Nephron progenitor cell (in vitro differentiated cells): ENCODE measurements at regions not wholly inside any gene's neighbourhood (a gene's known extent, or its start where the extent isn't known, plus 50 kb on each side); places are given as distances from the start of the nearest gene placed in this dataset.

Source experiments
- DNase-seq: peaks from one replicate; pipeline ENCODE4 v3.0.0; 2021
- H3K27ac Mint-ChIP-seq: 2 replicates; pipeline ENCODE4 v1.8.0; 2021; ENCODE audit warnings: mild to moderate bottlenecking, moderate library complexity, mixed read lengths
- H3K27me3 Mint-ChIP-seq: 2 replicates; pipeline ENCODE4 v1.8.0; 2021; ENCODE audit warnings: mild to moderate bottlenecking, low read depth, mixed read lengths; ENCODE audit not compliant: poor library complexity
- H3K36me3 Mint-ChIP-seq: 2 replicates; pipeline ENCODE4 v1.8.0; 2021; ENCODE audit warnings: low read depth, mixed read lengths
- H3K4me1 Mint-ChIP-seq: 2 replicates; pipeline ENCODE4 v1.8.0; 2021; ENCODE audit warnings: mixed read lengths
- H3K4me3 Mint-ChIP-seq: 2 replicates; pipeline ENCODE4 v1.8.0; 2021; ENCODE audit warnings: mild to moderate bottlenecking, moderate library complexity, mixed read lengths
- H3K9me3 Mint-ChIP-seq: 2 replicates; pipeline ENCODE4 v1.8.0; 2021; ENCODE audit warnings: mild to moderate bottlenecking, moderate library complexity, mixed read lengths
- TF ChIP-seq, protein P1 (sequence below): fragments of 200-600 bp; sonication (generic); IDR thresholded peaks from 2 replicates; pipeline ENCODE4 v1.5.0; 2021; ENCODE audit warnings: antibody characterized with exemption

GRCh38 chr6:40194447-40195170 lies 260.3 kb upstream of the MOCS1 start:
- Mint-ChIP-seq H3K4me1 (peaks cover 20% of the 10 kb centered on the region), H3K9me3 (peaks cover 6% of the 10 kb centered on the region), H3K4me3 (no peak overlapping the region), H3K27me3 (peaks cover 27% of the 10 kb centered on the region), H3K27ac (no peak overlapping the region), H3K36me3 (no peaks in the 10 kb centered on the region)
- TF ChIP-seq, protein P1, sequence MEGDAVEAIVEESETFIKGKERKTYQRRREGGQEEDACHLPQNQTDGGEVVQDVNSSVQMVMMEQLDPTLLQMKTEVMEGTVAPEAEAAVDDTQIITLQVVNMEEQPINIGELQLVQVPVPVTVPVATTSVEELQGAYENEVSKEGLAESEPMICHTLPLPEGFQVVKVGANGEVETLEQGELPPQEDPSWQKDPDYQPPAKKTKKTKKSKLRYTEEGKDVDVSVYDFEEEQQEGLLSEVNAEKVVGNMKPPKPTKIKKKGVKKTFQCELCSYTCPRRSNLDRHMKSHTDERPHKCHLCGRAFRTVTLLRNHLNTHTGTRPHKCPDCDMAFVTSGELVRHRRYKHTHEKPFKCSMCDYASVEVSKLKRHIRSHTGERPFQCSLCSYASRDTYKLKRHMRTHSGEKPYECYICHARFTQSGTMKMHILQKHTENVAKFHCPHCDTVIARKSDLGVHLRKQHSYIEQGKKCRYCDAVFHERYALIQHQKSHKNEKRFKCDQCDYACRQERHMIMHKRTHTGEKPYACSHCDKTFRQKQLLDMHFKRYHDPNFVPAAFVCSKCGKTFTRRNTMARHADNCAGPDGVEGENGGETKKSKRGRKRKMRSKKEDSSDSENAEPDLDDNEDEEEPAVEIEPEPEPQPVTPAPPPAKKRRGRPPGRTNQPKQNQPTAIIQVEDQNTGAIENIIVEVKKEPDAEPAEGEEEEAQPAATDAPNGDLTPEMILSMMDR, result no peak
- DNase-seq, result no peak

DNA sequence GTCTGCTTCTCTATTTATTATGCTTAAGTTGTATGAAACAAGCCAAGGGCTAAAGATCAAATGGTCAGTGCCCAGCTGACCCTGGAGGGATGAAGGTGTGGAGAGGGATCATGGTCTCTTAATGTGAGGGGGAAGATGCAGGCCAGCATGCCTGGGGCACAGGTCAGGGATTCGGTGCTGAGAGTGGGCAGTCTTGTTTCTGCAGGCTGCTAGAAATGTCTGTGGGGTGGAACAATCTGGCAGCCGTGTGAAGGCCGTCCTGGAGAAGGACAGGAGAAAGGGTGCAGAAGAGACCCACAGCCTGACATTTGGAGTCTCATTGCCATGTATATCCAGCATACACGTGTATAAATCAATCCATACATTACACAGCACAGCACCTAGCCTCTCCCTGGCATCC lies 258.3 kb upstream of the MOCS1 start:
- no peak for DNase-seq
- Mint-ChIP-seq H3K27me3 (peaks cover 18% of the 10 kb centered on the region), H3K4me1 (peaks cover 15% of the 10 kb centered on the region), H3K9me3 (peaks cover 7% of the 10 kb centered on the region), H3K27ac (no peak overlapping the region), H3K4me3 (no peak overlapping the region), H3K36me3 (no peaks in the 10 kb centered on the region)
- TF ChIP-seq, protein P1, result no peak

DNA sequence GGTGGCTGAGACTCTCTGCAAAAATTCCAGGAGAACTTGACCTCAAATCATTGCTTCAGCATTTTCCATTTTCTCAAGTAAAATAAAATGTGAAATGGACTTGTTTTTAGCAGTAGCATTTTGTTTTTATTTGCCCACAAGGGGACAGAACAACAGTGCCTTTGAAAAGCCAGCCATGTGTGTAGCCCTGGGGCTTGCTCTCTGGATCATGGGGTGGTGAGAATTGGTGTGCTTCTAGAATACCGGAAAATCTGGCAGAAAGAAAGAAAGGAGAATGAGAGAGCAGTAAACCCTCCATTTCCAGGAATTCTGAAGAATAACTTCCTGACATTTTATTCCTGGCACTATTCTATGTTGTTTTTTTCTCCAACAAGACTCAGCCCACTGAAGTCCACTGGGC lies 254.7 kb upstream of the MOCS1 start:
- H3K4me1 Mint-ChIP-seq, result peaks cover 18% of the 10 kb centered on the region

GRCh38 chr6:40187535-40188144 lies 253.4 kb upstream of the MOCS1 start:
- Mint-ChIP-seq H3K9me3 (peaks cover 53% of the 10 kb centered on the region), H3K27ac (peak overlapping the region; percentile 11), H3K4me1 (peaks cover 17% of the 10 kb centered on the region), H3K4me3 (no peak overlapping the region), H3K36me3 (peaks cover 17% of the 10 kb centered on the region), H3K27me3 (peaks cover 7% of the 10 kb centered on the region)
- TF ChIP-seq, protein P1, result no peak
- no peak for DNase-seq

More for the DNA sequence above, 254.7 kb upstream of the MOCS1 start:
- DNase-seq, result no peak
- Mint-ChIP-seq H3K27ac (no peak overlapping the region), H3K36me3 (peaks cover 4% of the 10 kb centered on the region), H3K9me3 (peaks cover 41% of the 10 kb centered on the region), H3K4me3 (no peak overlapping the region), H3K27me3 (peaks cover 15% of the 10 kb centered on the region)
- TF ChIP-seq, protein P1, result no peak

DNA sequence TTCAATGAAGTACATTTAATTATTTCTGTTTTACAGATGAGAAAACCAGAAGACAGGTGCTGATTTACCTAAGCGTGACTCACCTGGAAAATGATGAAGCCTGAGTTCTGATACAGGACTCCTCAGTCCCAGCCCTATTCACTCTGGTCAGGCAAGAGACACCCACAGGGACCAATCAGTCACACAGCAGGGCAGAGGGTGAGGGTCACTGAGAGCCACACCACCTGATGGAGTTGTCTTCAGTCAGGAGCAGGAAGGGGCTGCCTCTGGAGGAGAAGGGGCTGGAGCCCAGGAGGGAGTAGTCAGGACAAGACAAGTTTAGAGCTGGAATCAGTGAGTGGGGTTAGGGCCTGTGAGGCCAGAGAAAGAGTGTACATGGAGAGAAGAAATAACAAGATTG lies 251.2 kb upstream of the MOCS1 start:
- H3K27ac Mint-ChIP-seq, result no peak overlapping the region
- H3K9me3 Mint-ChIP-seq, result peaks cover 56% of the 10 kb centered on the region
- no peaks in the 10 kb centered on the region for H3K27me3 Mint-ChIP-seq
- peaks cover 20% of the 10 kb centered on the region for H3K36me3 Mint-ChIP-seq
- H3K4me1 Mint-ChIP-seq, result peaks cover 12% of the 10 kb centered on the region
- no peak for DNase-seq
- TF ChIP-seq, protein P1, result no peak
- H3K4me3 Mint-ChIP-seq, result no peak overlapping the region

DNA sequence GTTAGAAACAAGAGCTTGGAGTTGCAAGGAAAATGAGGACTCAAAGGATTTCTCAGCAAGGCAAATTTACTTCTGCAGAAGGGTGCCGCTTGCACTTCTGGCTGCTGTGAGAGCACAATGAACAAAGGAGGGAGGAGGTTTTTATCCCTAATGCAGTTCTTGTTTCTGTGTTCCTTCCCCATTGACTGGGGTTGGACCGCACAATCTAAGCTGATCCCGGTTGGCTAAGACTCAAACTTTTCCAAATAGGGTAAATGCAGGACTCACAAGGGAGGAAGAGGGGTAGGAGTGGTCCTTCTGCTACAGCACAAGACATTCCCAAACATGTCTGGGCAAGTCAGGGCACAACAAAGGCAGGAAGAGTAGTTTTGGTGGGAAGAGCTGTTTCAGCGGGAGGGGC lies 249.6 kb upstream of the MOCS1 start:
- no peak for DNase-seq
- Mint-ChIP-seq H3K36me3 (peaks cover 20% of the 10 kb centered on the region), H3K9me3 (peaks cover 56% of the 10 kb centered on the region), H3K4me3 (no peak overlapping the region), H3K27me3 (peaks cover 6% of the 10 kb centered on the region), H3K27ac (peak overlapping the region; percentile 60), H3K4me1 (peaks cover 12% of the 10 kb centered on the region)
- TF ChIP-seq, protein P1, result no peak
